NCI-H1694 (cell line): ENCODE measurements at regions not wholly inside any gene's neighbourhood (a gene's known extent, or its start where the extent isn't known, plus 50 kb on each side); places are given as distances from the start of the nearest gene placed in this dataset.

Source experiments
- DNase-seq: peaks from one replicate; lab custom pipeline; 2025; lab: John Stamatoyannopoulos, UW

GRCh38 chrX:68927178-68927577 is 98.4 kb downstream of the EFNB1 start:
- no peak for DNase-seq

DNA sequence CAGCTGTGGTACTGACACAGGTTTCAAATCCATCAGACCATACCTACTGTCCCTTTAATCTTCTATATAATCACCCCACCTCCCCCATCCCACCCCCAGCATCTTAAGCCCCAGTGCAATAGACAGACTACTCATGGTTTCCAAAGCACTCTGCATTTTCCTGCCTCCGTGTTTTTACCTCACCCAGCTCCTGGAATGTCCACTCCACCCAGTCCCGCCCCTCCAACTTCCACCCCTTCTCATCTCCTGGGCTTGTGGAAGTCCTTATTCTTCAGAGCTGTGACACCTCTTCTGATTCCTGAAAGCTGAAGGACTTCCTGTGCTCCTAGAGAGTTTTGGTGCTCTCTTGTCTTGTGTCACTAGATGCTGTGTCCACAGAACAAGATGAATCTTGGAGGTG is 94.3 kb downstream of the EFNB1 start:
- no peak for DNase-seq

GRCh38 chrX:68922013-68922412 is 93.2 kb downstream of the EFNB1 start:
- no peak for DNase-seq

- no peak for DNase-seq
Measured at GRCh38 chrX:68920561-68920960, 91.7 kb downstream of the EFNB1 start.

- DNase-seq: no peak
Measured at GRCh38 chrX:68919707-68920106, 90.9 kb downstream of the EFNB1 start.

DNA sequence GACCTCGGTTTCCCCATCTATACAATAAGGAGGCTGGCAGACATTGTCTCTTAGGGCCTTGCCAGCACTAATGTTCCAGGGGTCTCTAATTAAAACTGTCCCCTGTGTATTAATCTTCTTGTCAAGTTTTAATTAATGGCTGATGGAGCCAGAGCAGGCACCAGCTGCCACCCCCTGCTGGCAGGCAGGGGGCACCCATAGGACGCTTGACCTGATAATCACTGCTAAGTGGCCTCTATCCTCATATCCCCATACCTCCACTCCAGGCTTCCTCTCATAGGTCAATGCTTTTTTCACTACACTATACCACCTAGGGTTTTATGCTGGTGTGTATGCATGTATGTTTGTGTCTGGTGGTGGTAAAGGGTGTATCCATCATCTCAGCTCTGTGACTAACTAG is 89.4 kb downstream of the EFNB1 start:
- DNase-seq: no peak

DNA sequence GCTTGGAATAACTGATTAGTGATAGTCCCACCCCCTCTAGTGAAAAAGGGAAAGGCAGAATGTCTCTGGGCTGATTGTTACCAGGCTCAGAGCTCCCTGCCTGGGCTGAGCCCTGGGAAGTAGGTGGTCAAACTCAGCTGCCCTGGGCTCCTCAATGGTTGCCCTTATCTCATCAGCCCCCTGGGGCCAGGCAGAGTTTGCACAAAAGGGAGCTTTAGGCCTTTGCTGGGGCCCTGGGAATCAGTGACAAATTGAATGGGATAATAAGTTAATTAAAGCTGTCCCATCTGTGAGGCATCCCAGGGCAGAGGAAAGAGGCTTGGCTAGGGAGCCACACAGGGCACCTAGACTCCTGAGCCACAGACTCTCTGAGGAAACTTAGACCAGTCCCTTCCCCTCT is 89.0 kb downstream of the EFNB1 start:
- no peak for DNase-seq

DNA sequence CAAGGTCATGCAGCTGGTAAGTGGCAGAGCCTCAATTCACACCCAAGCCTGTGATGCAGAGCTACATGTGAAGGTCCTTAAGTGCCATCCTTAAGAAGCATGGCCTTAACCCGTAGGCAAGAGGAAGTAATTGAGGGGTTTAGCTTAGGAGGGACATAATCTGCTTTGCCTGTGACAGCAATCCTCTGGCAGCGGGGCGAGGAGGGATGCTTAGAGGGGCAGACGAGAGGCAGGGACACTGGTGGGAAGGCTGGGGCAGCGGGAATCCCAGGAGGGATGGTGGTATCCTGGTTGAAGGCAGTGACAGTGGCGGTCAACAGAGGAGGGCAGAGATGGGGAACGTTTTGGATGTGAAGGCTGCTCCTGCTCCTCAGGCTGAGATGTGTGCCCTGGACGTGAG is 88.1 kb downstream of the EFNB1 start:
- no peak for DNase-seq

- DNase-seq: no peak
Measured at GRCh38 chrX:68915778-68916177, 87.0 kb downstream of the EFNB1 start.

DNA sequence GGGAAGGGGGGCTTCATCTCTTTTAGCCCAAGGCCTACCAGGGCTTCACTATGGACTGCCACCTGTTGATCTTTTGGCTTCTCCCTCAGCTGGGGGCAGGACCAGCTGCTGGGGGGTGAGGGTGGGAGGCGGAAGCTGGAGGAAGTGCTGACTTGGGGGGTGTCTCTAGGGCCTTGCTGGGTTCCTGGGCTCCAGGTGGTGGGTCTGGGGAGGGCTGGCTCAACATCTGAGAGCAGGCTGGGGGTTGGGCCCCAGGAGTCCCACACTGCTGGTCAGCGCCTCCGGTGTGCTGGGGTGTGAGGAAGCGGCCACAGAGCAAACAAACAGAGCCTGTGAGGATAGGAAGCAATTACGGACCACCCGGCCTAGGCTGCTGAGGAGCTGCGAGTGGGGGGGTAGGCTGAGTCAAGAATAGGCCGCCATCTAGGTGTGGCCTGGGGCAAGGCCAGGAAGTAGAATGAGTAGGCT is 85.7 kb downstream of the EFNB1 start:
- no peak for DNase-seq

- DNase-seq: no peak
Measured at GRCh38 chrX:68913249-68913547, 84.4 kb downstream of the EFNB1 start.

DNA sequence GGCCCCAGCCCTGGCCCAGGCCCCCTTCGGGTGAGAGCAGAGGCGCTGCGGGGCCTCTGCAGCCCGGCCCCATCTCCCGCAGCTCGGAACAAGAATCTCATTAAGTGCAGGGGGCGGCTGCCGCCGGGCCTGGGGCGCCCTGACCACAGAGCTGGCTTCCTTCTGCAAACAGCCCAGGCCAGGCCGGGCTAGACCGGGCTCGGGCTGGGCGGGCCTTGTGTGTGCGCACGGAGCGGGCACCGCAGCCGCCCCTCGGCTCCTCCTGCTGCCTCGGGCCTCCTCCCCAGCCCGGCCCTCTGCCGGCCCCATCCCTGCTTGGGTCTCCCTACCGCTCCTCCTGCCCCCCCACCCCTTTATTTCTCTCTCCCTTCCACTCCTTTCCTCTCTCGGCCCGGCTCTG is 83.3 kb downstream of the EFNB1 start:
- no peak for DNase-seq

GRCh38 chrX:68910731-68911428 is 82.1 kb downstream of the EFNB1 start:
- no peak for DNase-seq

GRCh38 chrX:68909945-68910344 is 81.1 kb downstream of the EFNB1 start:
- no peak for DNase-seq

DNA sequence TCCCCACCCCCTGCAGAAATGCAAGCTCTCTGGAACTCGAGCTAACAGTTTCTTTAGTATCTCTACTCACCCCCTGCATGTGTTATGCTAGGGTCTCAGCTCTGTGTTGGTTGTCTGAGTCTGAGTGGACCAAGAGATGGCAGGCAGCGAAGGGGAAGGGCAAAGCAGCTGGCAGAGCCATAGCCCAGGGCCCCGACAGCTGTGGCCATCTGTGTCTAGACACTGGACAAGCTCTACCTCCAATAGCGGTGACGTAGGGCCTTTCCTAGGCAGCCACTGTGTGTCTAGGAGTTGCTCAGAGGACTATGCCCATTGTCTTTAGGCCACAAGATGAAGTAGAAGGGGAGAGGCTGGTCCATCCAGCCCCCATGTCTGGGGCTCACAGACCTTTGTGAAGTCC is 79.2 kb downstream of the EFNB1 start:
- DNase-seq: no peak

DNA sequence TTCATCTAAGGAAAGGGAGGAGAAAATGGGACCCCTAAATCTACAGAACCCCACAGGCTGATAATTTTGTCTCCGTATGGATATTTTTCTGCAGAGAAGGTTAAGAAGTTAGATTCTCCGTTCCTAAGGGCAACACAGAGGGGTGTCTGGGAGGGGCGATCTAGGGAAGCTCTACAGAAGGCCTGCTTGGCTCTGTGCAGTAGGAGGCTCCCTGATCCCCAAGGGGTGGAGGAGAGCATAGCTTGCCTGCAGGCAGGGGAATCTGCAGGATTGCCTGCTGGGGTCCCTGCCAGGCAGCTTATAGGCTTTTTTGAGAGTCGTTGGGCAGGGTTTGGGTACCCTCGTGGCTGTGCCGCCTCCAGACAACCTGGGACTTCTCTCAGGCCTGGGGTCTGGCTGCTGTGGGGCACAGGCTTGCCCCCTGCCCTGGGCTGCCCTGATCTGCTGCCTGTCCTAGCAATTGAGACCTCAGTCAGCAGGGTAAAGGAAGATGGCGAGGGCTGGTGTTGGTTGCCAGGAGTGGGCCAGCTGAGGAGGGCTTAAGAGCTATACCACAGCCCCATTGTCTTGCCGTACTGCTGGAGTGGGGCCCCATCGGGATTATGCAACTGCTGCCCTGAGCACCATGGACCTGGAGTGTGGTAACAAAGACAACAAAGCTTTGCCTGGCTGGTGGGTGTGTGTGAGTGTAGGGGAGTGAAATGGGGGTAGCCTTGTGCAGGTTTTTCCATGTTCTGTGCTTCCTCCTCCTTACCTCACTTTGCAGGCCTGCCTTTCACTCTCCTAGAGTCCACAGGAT is 74.1 kb downstream of the EFNB1 start:
- DNase-seq: no peak

DNA sequence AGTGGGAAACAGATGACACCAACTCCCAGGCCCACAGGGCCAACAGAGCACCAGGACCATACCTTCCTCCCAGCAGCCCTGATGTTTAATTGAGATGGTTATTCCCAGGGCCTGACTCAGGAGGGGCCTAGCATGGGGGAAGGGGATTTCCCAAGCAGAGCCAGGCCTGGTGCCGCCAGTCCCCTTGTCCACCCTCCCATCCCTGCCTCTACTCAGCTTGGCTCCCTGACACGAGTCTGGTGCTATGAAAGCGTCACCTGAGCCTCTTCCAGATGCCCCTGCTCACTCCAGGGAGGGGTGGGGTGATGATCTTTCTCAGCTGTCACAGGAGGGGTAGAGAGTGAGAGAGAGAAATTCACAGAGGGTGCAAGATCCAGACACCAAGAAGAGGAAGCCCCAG is 72.7 kb downstream of the EFNB1 start:
- no peak for DNase-seq

DNA sequence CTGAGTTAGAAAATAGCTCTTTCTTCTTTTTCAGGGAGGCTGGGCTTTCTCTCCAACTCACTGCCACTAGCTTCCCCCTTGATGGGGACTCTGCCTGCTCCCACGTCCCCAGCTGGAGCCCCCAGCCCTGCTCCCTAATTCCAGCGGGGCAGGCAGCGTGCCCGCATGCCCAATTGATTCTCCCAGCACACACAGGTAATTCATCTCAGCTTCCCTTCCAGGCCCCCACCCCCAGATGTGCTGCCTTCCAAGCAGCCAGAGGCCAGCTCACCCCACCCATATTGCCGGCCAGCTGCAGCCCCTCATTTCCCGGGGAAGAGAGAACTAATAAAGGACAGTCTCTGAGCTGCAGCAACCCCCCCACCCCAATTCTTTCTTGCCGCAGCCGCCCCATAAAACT is 69.8 kb downstream of the EFNB1 start:
- no peak for DNase-seq

GRCh38 chrX:68897118-68897945 is 68.5 kb downstream of the EFNB1 start:
- DNase-seq: no peak

DNA sequence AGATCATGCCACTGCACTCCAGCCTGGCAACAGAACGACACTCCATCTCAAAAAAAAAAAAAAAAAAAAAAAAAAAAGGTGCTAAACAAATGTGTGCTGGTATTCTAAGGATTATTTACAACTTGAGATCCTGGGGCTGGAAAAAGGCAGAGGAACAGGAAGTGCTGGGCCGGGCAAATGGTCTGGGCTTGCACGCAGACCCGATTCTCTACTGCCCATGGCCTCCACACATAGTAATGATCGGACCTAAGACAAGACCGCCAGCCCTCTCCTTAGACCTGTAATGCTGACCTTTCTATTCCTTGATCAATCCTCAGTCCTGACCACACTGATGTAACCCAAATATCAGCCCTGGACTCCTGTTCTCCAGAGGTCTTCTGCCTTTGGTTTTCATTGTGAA is 67.8 kb downstream of the EFNB1 start:
- DNase-seq: no peak

DNA sequence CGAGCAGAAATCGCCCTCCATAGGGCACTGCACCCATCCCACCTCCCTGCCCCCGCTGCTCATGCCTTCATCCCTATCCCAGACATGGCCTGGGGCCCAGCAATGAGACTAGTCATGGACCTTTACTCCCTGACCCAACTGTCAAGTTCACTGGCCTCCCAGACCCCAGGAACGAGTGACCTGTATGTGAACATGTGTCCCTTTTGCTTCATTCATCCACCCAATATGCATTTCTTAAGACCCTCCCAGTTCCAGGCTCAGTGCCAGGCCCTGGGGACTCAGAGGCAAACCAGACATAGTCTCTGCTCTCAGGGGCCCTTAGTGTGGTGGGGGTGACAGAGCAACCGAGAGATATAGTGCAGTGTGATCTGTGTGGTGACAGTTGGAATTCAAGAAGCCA is 67.0 kb downstream of the EFNB1 start:
- DNase-seq: no peak

- no peak for DNase-seq
Measured at GRCh38 chrX:68895341-68895755, 66.5 kb downstream of the EFNB1 start.
